Endodermal cell (in vitro differentiated cells): ENCODE measurements at regions not wholly inside any gene's neighbourhood (a gene's known extent, or its start where the extent isn't known, plus 50 kb on each side); places are given as distances from the start of the nearest gene placed in this dataset.
"Not testable (repeated sequence)": the region's sequence is repeated elsewhere in the genome, so short reads cannot be mapped to it uniquely, and the experiment has no call there.

Experiments
- DNase-seq: peaks from one replicate; pipeline ENCODE4 v3.0.0-alpha.2; 2017
- H3K27ac ChIP-seq: 2 replicates; pipeline ENCODE4 v1.5.1; 2013; ENCODE audit warnings: mild to moderate bottlenecking, low read depth, low read length, moderate library complexity
- H3K27me3 ChIP-seq: 2 replicates; pipeline ENCODE4 v1.6.1; 2013; ENCODE audit warnings: mild to moderate bottlenecking, low read length, moderate library complexity; ENCODE audit not compliant: insufficient read depth, control insufficient read depth, poor library complexity, severe bottlenecking
- H3K36me3 ChIP-seq: 2 replicates; pipeline ENCODE4 v1.7.0; 2013; ENCODE audit warnings: mild to moderate bottlenecking, low read length, moderate library complexity; ENCODE audit not compliant: control insufficient read depth, insufficient read depth
- H3K4me1 ChIP-seq: one replicate; pipeline ENCODE4 v1.7.0; 2013; ENCODE audit warnings: low read length; ENCODE audit not compliant: control insufficient read depth, insufficient read depth
- H3K4me3 ChIP-seq: 2 replicates; pipeline ENCODE4 v1.5.1; 2013; ENCODE audit warnings: mild to moderate bottlenecking, low read length, moderate library complexity
- H3K9ac ChIP-seq: 2 replicates; pipeline ENCODE4 v1.6.1; 2013; ENCODE audit warnings: mild to moderate bottlenecking, low read length, moderate library complexity; ENCODE audit not compliant: poor library complexity, severe bottlenecking; ENCODE audit errors: extremely low read depth
- H3K9me3 ChIP-seq: 2 replicates; pipeline ENCODE4 v1.6.1; 2013; ENCODE audit warnings: mild to moderate bottlenecking, low read length, moderate library complexity; ENCODE audit not compliant: control insufficient read depth
- H3K27ac Mint-ChIP-seq: 2 replicates; pipeline ENCODE4 v1.8.0; 2020; ENCODE audit warnings: mixed read lengths
- H3K27me3 Mint-ChIP-seq: 2 replicates; pipeline ENCODE4 v1.8.0; 2021; ENCODE audit warnings: mild to moderate bottlenecking, mixed read lengths; ENCODE audit not compliant: insufficient read depth
- H3K36me3 Mint-ChIP-seq: 2 replicates; pipeline ENCODE4 v1.8.0; 2020; ENCODE audit warnings: low read depth, mixed read lengths
- H3K4me1 Mint-ChIP-seq: 2 replicates; pipeline ENCODE4 v1.8.0; 2020; ENCODE audit warnings: mixed read lengths
- H3K4me3 Mint-ChIP-seq: 2 replicates; pipeline ENCODE4 v1.8.0; 2020; ENCODE audit warnings: mild to moderate bottlenecking, moderate library complexity, mixed read lengths
- H3K9me3 Mint-ChIP-seq: 2 replicates; pipeline ENCODE4 v1.8.0; 2020; ENCODE audit warnings: mild to moderate bottlenecking, mixed read lengths
- WGBS, 2 experiments: methylation state at CpG; one replicate each; pipeline versions ENCODE4 v1.1.5 to v1.1.7; 2013; ENCODE audit warnings: missing lambda C conversion rate in 2 of 2, mixed read lengths in 1 of 2; ENCODE audit not compliant: insufficient coverage in 1 of 2, insufficient read length in 1 of 2; 5-methylcytosine and 5-hydroxymethylcytosine counted together

DNA sequence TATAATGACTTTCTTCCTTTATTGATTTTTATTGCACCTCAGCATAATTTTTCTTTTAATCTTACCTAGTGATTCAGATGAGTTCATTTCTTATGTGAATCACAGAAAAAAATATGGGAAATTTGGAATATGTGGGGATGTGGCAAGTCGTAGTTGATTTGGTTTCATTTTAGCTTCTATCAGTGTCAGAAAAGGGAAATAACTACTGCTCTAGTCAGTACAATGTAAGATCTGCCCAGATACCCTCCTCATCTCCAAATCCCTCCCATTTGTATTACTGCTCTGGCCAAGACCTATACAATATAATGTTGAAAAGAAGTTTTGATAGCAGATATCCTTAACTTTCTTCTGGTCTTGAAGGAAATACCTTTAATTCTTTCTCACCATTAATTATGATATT lies 61.9 kb upstream of the TRIM77 start:
- not testable (repeated sequence) for H3K36me3 Mint-ChIP-seq, H3K36me3 ChIP-seq, DNase-seq, H3K4me3 Mint-ChIP-seq, H3K4me3 ChIP-seq, H3K9me3 ChIP-seq, H3K4me1 ChIP-seq, H3K9ac ChIP-seq, H3K27ac Mint-ChIP-seq, H3K9me3 Mint-ChIP-seq, H3K4me1 Mint-ChIP-seq, H3K27ac ChIP-seq, H3K27me3 ChIP-seq, H3K27me3 Mint-ChIP-seq
- WGBS, 2 experiments = no CpG with 5 or more reads among the region's 1 CpG

DNA sequence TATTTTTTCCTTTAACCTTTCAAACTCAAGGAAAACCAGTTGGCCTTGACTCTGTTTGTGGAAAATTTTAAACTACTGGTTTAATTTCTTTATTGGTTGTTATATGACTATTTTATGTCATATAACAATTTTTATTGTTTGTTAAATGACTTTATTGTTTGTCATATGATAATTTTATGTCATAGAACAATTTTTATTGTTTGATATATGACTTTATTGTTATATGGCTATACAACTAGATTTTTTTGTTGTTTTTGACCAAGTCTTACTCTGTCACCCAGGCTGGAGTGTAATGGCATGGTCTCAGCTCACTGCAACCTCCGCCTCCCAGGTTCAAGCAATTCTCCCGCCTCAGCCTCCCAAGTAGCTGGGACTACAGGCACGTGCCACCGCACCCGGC lies 61.1 kb upstream of the TRIM77 start:
- H3K4me3 ChIP-seq, H3K9me3 Mint-ChIP-seq, H3K27ac Mint-ChIP-seq, H3K27me3 Mint-ChIP-seq, H3K36me3 ChIP-seq, H3K9me3 ChIP-seq, H3K9ac ChIP-seq, H3K4me1 Mint-ChIP-seq, H3K4me1 ChIP-seq, H3K4me3 Mint-ChIP-seq, H3K27me3 ChIP-seq, DNase-seq, H3K36me3 Mint-ChIP-seq, H3K27ac ChIP-seq: not testable (repeated sequence)
- WGBS, 2 experiments = 89 to 96% methylated on average over 3 to 5 of the region's 5 CpGs

DNA sequence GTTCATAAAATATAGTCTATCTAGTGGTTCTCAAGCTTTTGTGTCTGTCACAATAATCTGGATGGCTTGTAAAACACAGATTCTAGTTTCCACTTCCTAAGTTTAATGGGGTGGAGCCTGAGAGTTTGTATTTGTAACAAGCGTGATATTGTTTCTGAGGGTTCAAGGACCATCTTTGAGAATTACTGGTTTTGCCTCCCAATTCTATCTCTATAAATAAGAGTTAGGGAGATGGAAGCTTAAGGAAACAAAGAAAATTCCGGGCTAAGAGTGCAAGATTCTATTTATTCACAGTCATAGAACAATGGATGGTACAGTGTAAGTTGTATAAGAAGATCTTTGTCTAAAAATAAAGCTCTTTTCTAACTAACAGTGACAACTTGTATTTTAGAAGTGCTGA lies 55.4 kb upstream of the TRIM77 start:
- DNase-seq, H3K4me3 ChIP-seq, H3K27ac Mint-ChIP-seq, H3K4me1 Mint-ChIP-seq, H3K27me3 Mint-ChIP-seq, H3K9ac ChIP-seq, H3K36me3 Mint-ChIP-seq, H3K4me1 ChIP-seq, H3K27me3 ChIP-seq, H3K9me3 ChIP-seq, H3K36me3 ChIP-seq, H3K9me3 Mint-ChIP-seq, H3K27ac ChIP-seq, H3K4me3 Mint-ChIP-seq: not testable (repeated sequence)
- 100% methylated on average over 1 of the region's 2 CpGs; no CpG with 5 or more reads in 1 of the 2 experiments for WGBS, 2 experiments

DNA sequence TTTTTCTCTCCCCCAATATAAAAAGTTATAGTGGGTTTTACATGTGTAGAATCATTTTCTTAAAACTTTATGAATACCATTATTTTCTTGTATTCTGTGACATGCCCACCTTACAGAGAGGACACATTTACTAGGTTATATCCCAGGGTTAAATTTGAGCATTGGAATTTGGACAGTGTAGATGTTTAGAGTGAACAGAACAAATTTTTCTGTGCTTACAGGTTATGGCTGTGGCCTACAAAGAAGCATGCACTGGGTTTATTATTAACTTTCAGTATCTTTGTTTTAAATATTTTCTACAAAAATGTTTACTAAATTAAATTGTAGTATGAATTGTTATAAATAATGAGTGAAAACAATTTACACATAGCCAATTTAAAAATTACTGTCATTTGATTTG lies 51.3 kb upstream of the TRIM77 start:
- not testable (repeated sequence) for H3K36me3 Mint-ChIP-seq, H3K9ac ChIP-seq, H3K27me3 ChIP-seq, H3K36me3 ChIP-seq, H3K4me3 Mint-ChIP-seq, DNase-seq, H3K4me1 Mint-ChIP-seq, H3K9me3 Mint-ChIP-seq, H3K27me3 Mint-ChIP-seq, H3K27ac ChIP-seq, H3K4me1 ChIP-seq, H3K4me3 ChIP-seq, H3K27ac Mint-ChIP-seq, H3K9me3 ChIP-seq

DNA sequence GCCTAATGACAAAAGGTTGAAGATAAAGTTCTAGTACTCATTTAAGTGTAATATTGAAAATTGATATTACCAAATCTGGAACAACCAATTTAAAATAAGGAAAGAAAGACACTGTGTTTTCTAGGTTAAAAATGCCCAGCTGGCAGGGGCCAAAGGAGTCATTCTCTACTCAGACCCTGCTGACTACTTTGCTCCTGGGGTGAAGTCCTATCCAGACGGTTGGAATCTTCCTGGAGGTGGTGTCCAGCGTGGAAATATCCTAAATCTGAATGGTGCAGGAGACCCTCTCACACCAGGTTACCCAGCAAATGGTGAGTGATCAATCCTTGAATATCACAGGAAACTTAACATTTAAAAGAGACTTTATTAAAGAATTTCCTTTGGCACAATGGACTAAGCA lies 50.7 kb upstream of the TRIM77 start:
- not testable (repeated sequence) for H3K27ac ChIP-seq, H3K27me3 ChIP-seq, H3K27ac Mint-ChIP-seq, H3K9me3 Mint-ChIP-seq, DNase-seq, H3K27me3 Mint-ChIP-seq, H3K36me3 Mint-ChIP-seq, H3K4me3 ChIP-seq, H3K36me3 ChIP-seq, H3K9ac ChIP-seq, H3K4me1 ChIP-seq, H3K9me3 ChIP-seq, H3K4me1 Mint-ChIP-seq, H3K4me3 Mint-ChIP-seq
- WGBS, 2 experiments = 85 to 100% methylated on average over 1 to 2 of the region's 2 CpGs
